Inferior parietal cortex (tissue), 1 donor: ENCODE measurements at regions not wholly inside any gene's neighbourhood (a gene's known extent, or its start where the extent isn't known, plus 50 kb on each side); places are given as distances from the start of the nearest gene placed in this dataset.

Experiments
- DNase-seq: peaks from one replicate; pipeline ENCODE4 v3.0.0-alpha.2; 2016; ENCODE audit errors: extremely low spot score

- DNase-seq = no peak
Observed at GRCh38 chr4:71275570-71275969, 63.2 kb upstream of the SLC4A4 start.

- DNase-seq = no peak
Observed at GRCh38 chr4:71277353-71277752, 61.5 kb upstream of the SLC4A4 start.

DNA sequence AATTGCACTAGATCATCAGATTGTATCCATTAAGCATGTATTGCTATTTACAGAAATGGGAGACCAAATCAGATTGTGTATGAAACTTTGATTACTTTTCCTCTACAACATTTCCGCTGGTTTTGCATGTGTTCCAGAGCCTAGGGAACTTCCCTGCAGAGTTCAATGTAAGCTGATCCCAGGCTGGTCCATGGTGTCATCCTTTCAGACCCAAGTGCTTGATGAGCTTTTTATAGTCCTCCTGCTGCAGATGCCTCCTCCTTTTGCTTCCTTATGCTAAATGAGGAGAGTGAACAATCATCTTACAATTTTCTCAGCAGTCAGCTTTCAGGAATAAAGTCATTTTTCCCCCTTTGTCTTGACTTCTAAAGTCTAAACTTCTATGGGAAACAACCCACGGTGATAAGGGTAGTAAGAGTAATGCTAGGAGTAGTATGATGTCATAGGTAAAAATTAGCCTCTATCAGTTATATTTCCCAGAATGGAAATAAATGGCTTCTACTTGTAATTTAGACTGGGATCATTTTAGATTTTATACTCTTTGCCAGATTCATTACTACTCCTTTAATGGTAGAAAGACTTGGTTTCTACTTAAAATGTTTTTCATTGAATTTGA is 55.1 kb upstream of the SLC4A4 start:
- DNase-seq = no peak

- no peak for DNase-seq
Observed at GRCh38 chr4:71287305-71287704, 51.5 kb upstream of the SLC4A4 start.

DNA sequence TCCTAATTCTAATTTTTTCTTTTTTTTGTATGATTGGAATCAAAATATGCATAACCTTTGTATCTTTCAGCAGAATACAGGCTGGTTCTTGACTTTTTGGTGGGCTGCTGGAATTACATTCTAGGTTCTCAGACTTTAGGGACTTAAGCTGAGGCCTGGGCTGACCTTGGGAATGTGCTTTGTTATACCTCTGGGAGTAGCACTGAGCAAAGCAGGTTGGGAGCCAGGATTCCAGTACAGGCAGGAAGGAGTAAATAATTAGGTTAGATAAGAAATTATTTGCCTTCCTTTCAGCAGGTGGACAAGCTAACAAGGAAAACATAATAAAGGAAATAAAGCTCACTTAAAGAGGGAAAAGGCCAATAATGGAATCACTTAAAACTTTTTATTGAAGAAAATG is 49.9 kb upstream of the SLC4A4 start:
- no peak for DNase-seq
